ENCODE measurements at regions not wholly inside any gene's neighbourhood (a gene's known extent, or its start where the extent isn't known, plus 50 kb on each side); places are given as distances from the start of the nearest gene placed in this dataset.
"Not testable (repeated sequence)": the region's sequence is repeated elsewhere in the genome, so short reads cannot be mapped to it uniquely, and the experiment has no call there.

GRCh38 chr13:50747737-50748350 is 95.6 kb downstream of the DLEU7 start:
- no peak overlapping the region for H3K4me3 ChIP-seq (ENCODE audit: low read length)
- no peak for TF ChIP-seq CTCF (conservative IDR thresholded peaks at IDR 0.05; ENCODE audit: low read depth, low read length)
- no peak for DNase-seq (ENCODE audit: low read depth)

GRCh38 chr13:50753221-50753620 is 90.3 kb downstream of the DLEU7 start:
- not testable (repeated sequence) for DNase-seq (ENCODE audit: low read depth); H3K4me3 ChIP-seq (ENCODE audit: low read length)

GRCh38 chr13:50755862-50756685 is 87.4 kb downstream of the DLEU7 start:
- not testable (repeated sequence) for H3K4me3 ChIP-seq (ENCODE audit: low read length); DNase-seq (ENCODE audit: low read depth)

DNA sequence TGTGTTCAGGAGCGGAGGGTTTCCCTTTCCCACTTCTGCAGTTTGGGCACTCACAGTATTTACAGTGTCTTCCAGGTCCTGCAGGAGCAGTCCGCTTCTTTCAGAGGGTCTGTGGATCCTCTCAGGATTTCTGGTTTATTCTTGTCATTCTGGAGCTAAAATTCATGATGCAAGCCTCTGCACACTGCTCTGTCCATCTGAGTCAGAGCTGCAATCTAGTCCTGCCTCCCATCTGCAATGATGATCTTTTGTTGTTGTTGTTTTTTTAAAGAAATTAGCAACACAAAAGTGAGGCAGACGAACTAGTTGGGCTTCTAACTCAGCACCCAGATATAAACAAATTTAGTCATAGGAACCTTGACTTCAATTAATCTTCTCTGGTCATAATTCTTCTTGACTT is 86.5 kb downstream of the DLEU7 start:
- no peak overlapping the region for H3K4me3 ChIP-seq (ENCODE audit: low read length)
- no peak for DNase-seq (ENCODE audit: low read depth)
- TF ChIP-seq CTCF (conservative IDR thresholded peaks at IDR 0.05; ENCODE audit: low read depth, low read length), result no peak

GRCh38 chr13:50758796-50759195 is 84.7 kb downstream of the DLEU7 start:
- DNase-seq (ENCODE audit: low read depth), result no peak
- no peak for TF ChIP-seq CTCF (conservative IDR thresholded peaks at IDR 0.05; ENCODE audit: low read depth, low read length)
- no peak overlapping the region for H3K4me3 ChIP-seq (ENCODE audit: low read length)

GRCh38 chr13:50760751-50761150 is 82.7 kb downstream of the DLEU7 start:
- no peak for TF ChIP-seq CTCF (conservative IDR thresholded peaks at IDR 0.05; ENCODE audit: low read depth, low read length)
- H3K4me3 ChIP-seq (ENCODE audit: low read length), result no peak overlapping the region
- DNase-seq (ENCODE audit: low read depth), result no peak

GRCh38 chr13:50761406-50761805 is 82.1 kb downstream of the DLEU7 start:
- no peak for DNase-seq (ENCODE audit: low read depth)
- TF ChIP-seq CTCF (conservative IDR thresholded peaks at IDR 0.05; ENCODE audit: low read depth, low read length), result no peak
- H3K4me3 ChIP-seq (ENCODE audit: low read length), result no peak overlapping the region

GRCh38 chr13:50762969-50763567 is 80.4 kb downstream of the DLEU7 start:
- DNase-seq (ENCODE audit: low read depth), result no peak
- no peak overlapping the region for H3K4me3 ChIP-seq (ENCODE audit: low read length)
- no peak for TF ChIP-seq CTCF (conservative IDR thresholded peaks at IDR 0.05; ENCODE audit: low read depth, low read length)
